HG03460 (cell line): ENCODE measurements at regions not wholly inside any gene's neighbourhood (a gene's known extent, or its start where the extent isn't known, plus 50 kb on each side); places are given as distances from the start of the nearest gene placed in this dataset.
"Not testable (repeated sequence)": the region's sequence is repeated elsewhere in the genome, so short reads cannot be mapped to it uniquely, and the experiment has no call there.

Experiments used
- ATAC-seq: cut with Tn5 transposase; IDR thresholded peaks from one replicate; pipeline ENCODE4 v1.9.1; 2021; ENCODE audit not compliant: unreplicated experiment

DNA sequence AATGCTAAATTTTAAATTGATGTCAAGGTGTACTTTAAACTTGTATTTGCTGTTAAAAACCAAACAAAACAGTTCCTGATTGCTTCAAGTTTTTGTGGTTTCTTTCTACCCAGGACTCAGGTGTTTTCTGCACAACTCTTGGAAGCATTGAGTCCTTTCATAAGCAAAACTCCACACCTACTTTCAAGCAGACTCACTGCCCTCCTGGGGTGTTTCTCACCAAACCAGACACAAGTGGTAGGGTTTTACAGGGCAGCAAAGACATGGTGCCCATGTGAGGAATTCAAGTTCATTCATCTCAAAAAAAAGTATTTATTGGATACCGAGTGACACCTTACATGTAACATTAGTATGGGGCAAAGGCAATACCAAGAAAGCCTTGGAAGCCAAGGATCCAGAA is 146.7 kb upstream of the BNIP2 start:
- no peak for ATAC-seq

DNA sequence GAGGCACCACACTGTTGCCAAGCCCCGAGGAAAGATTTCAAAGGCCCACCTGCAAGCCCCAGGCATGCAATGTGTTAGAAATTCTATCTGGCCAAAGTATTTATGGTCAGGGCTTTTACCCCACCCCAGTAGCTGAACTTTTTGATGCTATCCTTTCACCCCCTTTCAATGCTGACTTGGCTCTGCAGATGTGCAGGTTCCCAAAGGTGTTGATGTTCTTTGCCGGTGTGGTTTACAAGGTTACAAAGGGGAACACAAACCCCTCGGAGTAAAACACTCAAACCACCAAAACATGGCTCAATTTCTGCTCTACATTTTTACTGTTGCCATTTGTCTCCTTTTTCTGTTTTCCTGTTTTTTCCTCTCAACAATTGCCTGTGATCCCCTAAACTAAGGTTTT is 145.4 kb upstream of the BNIP2 start:
- ATAC-seq: no peak

DNA sequence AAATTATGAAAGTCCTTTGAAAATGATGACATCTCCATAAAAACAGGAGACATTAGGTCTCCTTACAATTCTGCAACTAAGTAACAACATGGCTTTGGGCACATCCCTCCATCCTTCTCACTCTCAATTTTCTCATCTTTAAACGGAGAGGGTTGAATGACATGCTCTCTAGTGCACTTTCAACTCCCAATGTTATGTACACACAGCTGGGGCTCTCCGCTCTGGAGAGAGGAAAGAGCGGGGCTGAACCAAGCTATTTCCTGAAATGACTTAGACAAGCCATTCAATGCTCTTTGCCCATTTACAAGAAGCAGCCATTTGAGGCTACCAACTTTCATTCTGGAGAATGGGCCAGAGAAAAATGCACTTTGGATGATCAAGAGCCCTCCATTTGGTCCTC is 144.2 kb upstream of the BNIP2 start:
- ATAC-seq: no peak

DNA sequence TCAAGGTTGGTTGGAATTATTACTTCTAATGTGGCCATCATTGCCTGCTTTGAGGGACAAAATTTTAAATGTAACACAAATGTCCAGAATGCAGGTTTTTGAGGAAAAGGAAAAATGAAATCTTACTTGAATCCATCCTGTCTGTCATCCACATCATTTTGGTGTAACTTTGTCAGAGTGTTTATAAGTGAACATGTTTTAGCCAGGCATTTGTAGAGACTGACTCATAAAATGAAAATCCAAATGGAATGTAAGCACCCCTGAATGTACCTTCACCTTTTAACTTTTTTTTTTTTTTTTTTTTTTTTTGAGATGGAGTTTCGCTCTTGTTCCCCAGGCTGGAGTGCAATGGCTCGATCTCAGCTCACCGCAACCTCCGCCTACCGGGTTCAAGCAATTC is 141.8 kb upstream of the BNIP2 start:
- ATAC-seq: no peak

- no peak for ATAC-seq
Observed at GRCh38 chr15:59830098-59830497, 141.0 kb upstream of the BNIP2 start.

DNA sequence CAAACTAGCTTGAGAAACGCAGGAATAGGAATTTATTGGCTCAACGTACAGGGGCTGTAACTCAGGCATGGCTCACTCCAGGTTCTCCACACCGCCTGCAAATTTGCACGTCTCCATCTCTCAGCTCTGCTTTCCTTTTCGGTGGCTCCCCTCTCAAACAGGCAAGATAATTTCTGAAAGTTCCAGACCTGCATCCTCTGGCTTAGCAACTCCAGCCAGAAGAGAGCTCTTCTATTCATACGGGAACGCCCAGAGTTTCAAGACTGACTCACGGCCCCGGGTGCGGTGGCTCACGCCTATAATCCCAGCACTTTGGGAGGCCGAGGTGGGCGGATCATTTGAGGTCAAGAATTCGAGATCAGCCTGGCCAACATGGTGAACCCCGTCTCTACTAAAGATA is 139.7 kb upstream of the BNIP2 start:
- no peak for ATAC-seq

- ATAC-seq: no peak
Observed at GRCh38 chr15:59828263-59828662, 139.1 kb upstream of the BNIP2 start.

DNA sequence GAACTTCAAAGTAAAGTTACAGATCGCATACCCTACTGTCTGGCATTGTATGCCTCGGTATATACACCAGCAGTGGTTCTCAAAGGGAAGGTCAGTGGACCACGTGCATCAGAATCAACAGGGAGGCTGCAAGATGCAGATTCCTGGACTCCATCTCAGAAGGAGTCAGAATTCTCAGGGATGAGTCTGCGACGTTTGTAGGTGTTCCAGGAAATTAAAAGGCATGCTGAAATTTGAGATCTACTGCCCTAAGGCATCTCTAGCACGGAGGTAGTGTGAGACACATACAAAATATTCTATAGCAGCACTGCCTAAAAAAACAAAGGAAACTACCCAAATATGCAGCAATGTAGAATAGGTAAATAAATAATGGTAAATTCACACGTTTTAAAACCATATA is 136.8 kb upstream of the BNIP2 start:
- ATAC-seq: no peak

- ATAC-seq: no peak
Observed at GRCh38 chr15:59821286-59821685, 132.2 kb upstream of the BNIP2 start.

GRCh38 chr15:59819092-59819491 is 130.0 kb upstream of the BNIP2 start:
- ATAC-seq: no peak

GRCh38 chr15:59818336-59818735 is 129.2 kb upstream of the BNIP2 start:
- no peak for ATAC-seq

GRCh38 chr15:59817834-59818233 is 128.7 kb upstream of the BNIP2 start:
- ATAC-seq: no peak

GRCh38 chr15:59817053-59817452 is 127.9 kb upstream of the BNIP2 start:
- ATAC-seq: no peak

GRCh38 chr15:59814409-59814808 is 125.3 kb upstream of the BNIP2 start:
- ATAC-seq: no peak

GRCh38 chr15:59812889-59813288 is 123.8 kb upstream of the BNIP2 start:
- no peak for ATAC-seq

DNA sequence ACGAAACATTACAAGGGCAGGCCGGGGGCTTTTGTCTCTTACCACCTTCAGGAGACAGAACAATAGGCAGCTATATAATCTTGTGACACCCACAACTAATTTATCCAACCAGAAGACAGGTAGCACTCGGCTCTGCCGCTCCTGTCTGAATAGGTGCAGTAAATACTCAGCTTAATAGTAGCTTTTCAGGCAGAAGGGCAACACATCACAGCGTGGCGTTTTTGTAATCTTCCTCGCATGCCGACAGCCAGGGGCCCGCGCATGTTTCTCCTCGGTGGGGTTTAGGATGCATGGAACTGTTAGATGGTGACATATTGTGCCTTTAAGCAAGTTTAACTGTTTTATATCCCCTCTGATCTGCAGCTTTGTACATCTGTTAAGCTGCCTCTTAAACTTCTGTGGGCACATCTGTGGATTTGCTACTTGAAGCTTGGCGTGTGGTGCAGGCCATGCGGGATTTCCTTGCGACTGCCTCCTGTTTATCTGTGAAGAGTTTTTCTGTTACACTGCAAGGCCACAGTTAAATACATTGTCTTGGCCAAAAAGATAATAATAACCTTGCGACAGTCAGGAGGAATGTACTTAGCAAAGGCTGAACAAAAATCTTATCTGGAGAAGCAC is 123.2 kb upstream of the BNIP2 start:
- ATAC-seq: no peak

DNA sequence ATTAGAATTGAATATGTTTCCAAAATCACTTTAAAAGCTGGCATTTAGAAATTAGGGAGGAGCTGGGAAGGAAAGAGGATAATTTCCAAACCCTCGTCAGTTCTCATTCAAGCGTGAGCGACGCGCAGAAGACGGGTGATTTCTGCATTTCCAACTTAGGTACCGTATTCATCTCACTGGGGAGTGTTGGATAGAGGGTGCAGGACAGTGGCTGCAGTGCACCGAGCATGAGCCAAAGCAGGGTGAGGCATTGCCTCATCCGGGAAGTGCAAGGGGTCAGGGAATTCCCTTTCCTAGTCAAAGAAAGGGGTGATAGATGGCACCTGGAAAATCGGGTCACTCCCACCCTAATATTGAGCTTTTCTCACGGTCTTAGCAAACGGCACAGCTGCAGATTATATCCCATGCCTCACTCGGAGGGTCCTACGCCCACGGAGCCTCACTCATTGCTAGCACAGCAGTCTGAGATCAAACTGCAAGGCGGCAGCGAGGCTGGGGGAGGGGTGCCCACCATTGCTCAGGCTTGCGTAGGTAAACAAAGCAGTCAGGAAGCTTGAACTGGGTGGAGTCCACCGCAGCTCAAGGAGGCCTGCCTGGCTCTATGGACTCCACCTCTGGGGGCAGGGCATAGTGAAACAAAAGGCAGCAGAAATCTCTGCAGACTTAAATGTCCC is 114.3 kb upstream of the BNIP2 start:
- not testable (repeated sequence) for ATAC-seq

DNA sequence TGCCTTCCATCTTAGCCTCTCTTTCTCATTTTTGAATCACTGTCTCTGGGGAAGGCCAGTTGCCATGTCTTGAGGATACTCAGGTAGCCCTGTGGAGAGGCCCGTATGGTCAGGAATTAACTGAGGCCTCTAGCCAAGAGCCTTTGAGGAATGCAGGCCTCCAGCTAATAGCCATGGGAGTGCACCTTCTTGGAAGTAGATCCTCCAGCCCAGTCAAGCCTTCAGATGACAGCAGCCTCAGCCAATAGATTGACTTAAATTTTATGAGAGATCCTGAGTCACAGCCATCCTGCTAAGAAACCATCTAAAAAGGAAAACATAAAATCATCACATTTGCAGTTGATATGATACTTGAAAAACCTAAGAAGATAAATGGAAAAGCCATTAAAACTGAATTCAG is 112.5 kb upstream of the BNIP2 start:
- ATAC-seq: no peak

DNA sequence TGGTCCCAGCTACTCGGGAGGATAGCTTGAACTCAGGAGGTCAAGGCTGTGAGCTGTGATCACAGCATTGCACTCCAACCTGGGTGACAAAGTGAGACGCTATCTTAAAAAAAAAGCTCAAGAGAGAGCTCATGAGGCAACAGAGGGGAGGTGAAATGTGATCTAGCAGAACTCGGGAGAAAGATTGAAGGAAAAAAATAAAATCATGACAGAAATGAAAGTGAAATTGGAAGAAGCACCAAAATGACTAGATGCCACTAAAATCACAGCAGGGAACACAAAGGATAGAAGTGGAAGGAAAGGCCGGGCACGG is 109.4 kb upstream of the BNIP2 start:
- ATAC-seq: no peak

GRCh38 chr15:59797756-59798604 is 108.9 kb upstream of the BNIP2 start:
- ATAC-seq: no peak

DNA sequence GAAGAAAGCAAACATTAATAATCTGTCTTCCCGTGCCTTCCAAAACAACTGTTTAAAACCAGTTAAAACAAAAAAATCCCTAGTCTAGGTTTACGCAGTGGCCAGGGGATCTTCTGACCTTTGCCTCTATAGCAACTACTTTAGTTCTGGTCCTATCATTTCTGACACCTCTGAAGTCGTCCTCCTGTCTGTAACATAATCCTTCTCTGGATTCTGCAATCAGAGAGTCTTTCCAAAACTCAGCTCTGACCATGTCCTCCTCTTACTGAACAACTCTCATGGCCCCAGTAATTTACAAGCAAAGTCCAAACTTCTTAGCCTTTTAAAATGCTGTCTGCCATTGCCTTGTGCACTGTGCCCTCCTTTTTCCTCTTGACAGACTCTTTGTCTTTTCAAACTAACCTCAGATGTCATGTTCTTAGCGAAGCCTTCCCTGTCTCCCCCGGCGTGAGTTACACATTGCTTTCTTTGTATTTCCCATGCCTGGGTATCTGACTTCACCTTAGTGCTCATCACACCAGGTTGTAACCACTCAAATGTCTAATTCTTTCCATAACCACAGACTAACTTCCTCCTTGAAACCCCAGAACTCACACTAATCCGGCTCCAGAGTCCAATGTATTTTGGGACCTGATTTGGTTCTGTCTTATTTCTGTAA is 105.2 kb upstream of the BNIP2 start:
- ATAC-seq: no peak

DNA sequence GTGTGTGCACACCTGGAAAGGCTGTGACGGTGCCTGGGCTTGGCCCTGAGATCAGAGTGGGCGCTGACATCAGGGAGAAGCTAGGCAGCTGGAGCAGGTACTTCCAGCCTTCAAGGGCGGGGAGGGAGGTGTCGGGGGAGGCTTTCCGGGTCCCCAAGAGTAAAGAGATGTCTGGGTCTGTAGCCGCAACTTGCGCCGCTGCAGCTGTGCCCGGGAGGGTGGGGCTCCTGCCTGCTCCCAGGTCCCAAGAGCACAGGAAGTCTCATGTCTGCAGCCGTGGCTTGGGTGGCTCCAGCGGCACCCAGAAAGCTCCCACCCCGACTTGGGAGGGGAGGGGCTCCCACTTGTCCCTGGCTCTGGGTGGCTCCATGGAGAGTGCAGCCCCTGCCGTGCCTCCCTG is 103.2 kb upstream of the BNIP2 start:
- ATAC-seq: no peak
